ENCODE measurements at regions not wholly inside any gene's neighbourhood (a gene's known extent, or its start where the extent isn't known, plus 50 kb on each side); places are given as distances from the start of the nearest gene placed in this dataset.

- in situ Hi-C loops (cut with HindIII; ENCODE audit: low pct_unique_long_range_greater_than_20kb, low sequenced_read_pairs), result no loop called here
- DNase-seq (ENCODE audit: low read depth, low spot score), result no peak
Measured at GRCh38 chr14:55798406-55798805, 218.4 kb downstream of the KTN1 start.

- in situ Hi-C loops (cut with HindIII; ENCODE audit: low pct_unique_long_range_greater_than_20kb, low sequenced_read_pairs), result no loop called here
- no peak for DNase-seq (ENCODE audit: low read depth, low spot score)
Measured at GRCh38 chr14:55799508-55800095, 219.6 kb downstream of the KTN1 start.

- DNase-seq (ENCODE audit: low read depth, low spot score), result no peak
- in situ Hi-C loops (cut with HindIII; ENCODE audit: low pct_unique_long_range_greater_than_20kb, low sequenced_read_pairs), result no loop called here
Measured at GRCh38 chr14:55800156-55800785, 220.3 kb downstream of the KTN1 start.

- no peak for DNase-seq (ENCODE audit: low read depth, low spot score)
- in situ Hi-C loops (cut with HindIII; ENCODE audit: low pct_unique_long_range_greater_than_20kb, low sequenced_read_pairs), result no loop called here
Measured at GRCh38 chr14:55801121-55801520, 221.1 kb downstream of the KTN1 start.

GRCh38 chr14:55802986-55803872 lies 223.2 kb downstream of the KTN1 start:
- DNase-seq (ENCODE audit: low read depth, low spot score), result peak; percentile 51
- in situ Hi-C loops (cut with HindIII; ENCODE audit: low pct_unique_long_range_greater_than_20kb, low sequenced_read_pairs), result no loop called here

GRCh38 chr14:55803873-55804553 lies 224.0 kb downstream of the KTN1 start:
- peak; percentile 53 for DNase-seq (ENCODE audit: low read depth, low spot score)
- in situ Hi-C loops (cut with HindIII; ENCODE audit: low pct_unique_long_range_greater_than_20kb, low sequenced_read_pairs), result no loop called here

- DNase-seq (ENCODE audit: low read depth, low spot score), result no peak
- in situ Hi-C loops (cut with HindIII; ENCODE audit: low pct_unique_long_range_greater_than_20kb, low sequenced_read_pairs), result no loop called here
Measured at GRCh38 chr14:55805250-55805649, 225.2 kb downstream of the KTN1 start.

- in situ Hi-C loops (cut with HindIII; ENCODE audit: low pct_unique_long_range_greater_than_20kb, low sequenced_read_pairs), result no loop called here
- DNase-seq (ENCODE audit: low read depth, low spot score), result peak; percentile 90
Measured at GRCh38 chr14:55807053-55807880, 227.3 kb downstream of the KTN1 start.

GRCh38 chr14:55807881-55808379 lies 227.9 kb downstream of the KTN1 start:
- DNase-seq (ENCODE audit: low read depth, low spot score), result no peak
- in situ Hi-C loops (cut with HindIII; ENCODE audit: low pct_unique_long_range_greater_than_20kb, low sequenced_read_pairs), result no loop called here

- in situ Hi-C loops (cut with HindIII; ENCODE audit: low pct_unique_long_range_greater_than_20kb, low sequenced_read_pairs), result no loop called here
- DNase-seq (ENCODE audit: low read depth, low spot score), result no peak
Measured at GRCh38 chr14:55813630-55814029, 233.6 kb downstream of the KTN1 start.

GRCh38 chr14:55814064-55814463 lies 234.1 kb downstream of the KTN1 start:
- in situ Hi-C loops (cut with HindIII; ENCODE audit: low pct_unique_long_range_greater_than_20kb, low sequenced_read_pairs), result no loop called here
- no peak for DNase-seq (ENCODE audit: low read depth, low spot score)

- no peak for DNase-seq (ENCODE audit: low read depth, low spot score)
- in situ Hi-C loops (cut with HindIII; ENCODE audit: low pct_unique_long_range_greater_than_20kb, low sequenced_read_pairs), result no loop called here
Measured at GRCh38 chr14:55814873-55815272, 234.9 kb downstream of the KTN1 start.

GRCh38 chr14:55816225-55816624 lies 236.2 kb downstream of the KTN1 start:
- in situ Hi-C loops (cut with HindIII; ENCODE audit: low pct_unique_long_range_greater_than_20kb, low sequenced_read_pairs), result no loop called here
- DNase-seq (ENCODE audit: low read depth, low spot score), result no peak

- in situ Hi-C loops (cut with HindIII; ENCODE audit: low pct_unique_long_range_greater_than_20kb, low sequenced_read_pairs), result no loop called here
- DNase-seq (ENCODE audit: low read depth, low spot score), result no peak
Measured at GRCh38 chr14:55819610-55820304, 239.8 kb downstream of the KTN1 start.

GRCh38 chr14:55822906-55823305 lies 242.9 kb downstream of the KTN1 start:
- DNase-seq (ENCODE audit: low read depth, low spot score), result no peak
- in situ Hi-C loops (cut with HindIII; ENCODE audit: low pct_unique_long_range_greater_than_20kb, low sequenced_read_pairs), result no loop called here

- in situ Hi-C loops (cut with HindIII; ENCODE audit: low pct_unique_long_range_greater_than_20kb, low sequenced_read_pairs), result no loop called here
- no peak for DNase-seq (ENCODE audit: low read depth, low spot score)
Measured at GRCh38 chr14:55832122-55832911, 252.3 kb downstream of the KTN1 start.
